22Rv1 (cell line): ENCODE measurements at regions not wholly inside any gene's neighbourhood (a gene's known extent, or its start where the extent isn't known, plus 50 kb on each side); places are given as distances from the start of the nearest gene placed in this dataset.

Experiments used
- ZFX ChIP-seq: fragments of 450-650 bp; IDR thresholded peaks from 2 replicates; pipeline ENCODE4 v1.6.1; 2017; ENCODE audit warnings: antibody characterized with exemption, borderline replicate concordance
- TF ChIP-seq, protein P1 (sequence below): fragments of 450-650 bp; IDR thresholded peaks from 2 replicates; pipeline ENCODE4 v1.5.1; 2017; ENCODE audit warnings: mild to moderate bottlenecking

DNA sequence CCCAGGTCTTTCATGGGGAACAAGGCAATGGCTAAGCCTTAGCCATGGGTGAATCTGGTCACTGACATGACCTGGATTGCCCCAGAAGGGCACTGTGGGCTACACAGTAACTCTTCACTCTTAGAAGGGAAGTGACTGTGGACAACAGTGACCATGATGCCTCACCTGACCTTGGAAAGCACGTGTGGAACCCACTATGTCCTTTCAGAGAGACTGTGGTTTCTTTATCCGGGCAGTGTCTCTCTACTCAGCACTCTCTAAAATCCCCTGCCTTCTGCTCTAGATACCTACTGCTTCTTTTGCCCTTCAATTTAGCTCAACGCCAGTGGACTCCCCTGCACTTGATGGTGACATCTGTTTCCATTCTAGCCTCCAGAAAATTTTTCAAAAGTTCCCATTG is 66.1 kb upstream of the ANKFN1 start:
- TF ChIP-seq, protein P1, sequence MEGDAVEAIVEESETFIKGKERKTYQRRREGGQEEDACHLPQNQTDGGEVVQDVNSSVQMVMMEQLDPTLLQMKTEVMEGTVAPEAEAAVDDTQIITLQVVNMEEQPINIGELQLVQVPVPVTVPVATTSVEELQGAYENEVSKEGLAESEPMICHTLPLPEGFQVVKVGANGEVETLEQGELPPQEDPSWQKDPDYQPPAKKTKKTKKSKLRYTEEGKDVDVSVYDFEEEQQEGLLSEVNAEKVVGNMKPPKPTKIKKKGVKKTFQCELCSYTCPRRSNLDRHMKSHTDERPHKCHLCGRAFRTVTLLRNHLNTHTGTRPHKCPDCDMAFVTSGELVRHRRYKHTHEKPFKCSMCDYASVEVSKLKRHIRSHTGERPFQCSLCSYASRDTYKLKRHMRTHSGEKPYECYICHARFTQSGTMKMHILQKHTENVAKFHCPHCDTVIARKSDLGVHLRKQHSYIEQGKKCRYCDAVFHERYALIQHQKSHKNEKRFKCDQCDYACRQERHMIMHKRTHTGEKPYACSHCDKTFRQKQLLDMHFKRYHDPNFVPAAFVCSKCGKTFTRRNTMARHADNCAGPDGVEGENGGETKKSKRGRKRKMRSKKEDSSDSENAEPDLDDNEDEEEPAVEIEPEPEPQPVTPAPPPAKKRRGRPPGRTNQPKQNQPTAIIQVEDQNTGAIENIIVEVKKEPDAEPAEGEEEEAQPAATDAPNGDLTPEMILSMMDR: no peak
- TF ChIP-seq ZFX: no peak
